Gastroesophageal sphincter (tissue), 3 donors: ENCODE measurements at regions not wholly inside any gene's neighbourhood (a gene's known extent, or its start where the extent isn't known, plus 50 kb on each side); places are given as distances from the start of the nearest gene placed in this dataset.

Source experiments
- CTCF ChIP-seq, 4 experiments: fragments of 200-600 bp in 2 of 4; fragments of 450-650 bp in 2 of 4; sonication (generic) in 1 of 4; IDR thresholded peaks; one replicate each; pipeline ENCODE4 v1.5.1; 2017 to 2019; ENCODE audit warnings: antibody characterized with exemption in 4 of 4, mild to moderate bottlenecking in 2 of 4, moderate library complexity in 2 of 4
- EP300 ChIP-seq: sonication (generic); formaldehyde crosslinking; IDR thresholded peaks from one replicate; pipeline ENCODE4 v1.6.1; 2017; ENCODE audit warnings: antibody characterized with exemption, mild to moderate bottlenecking
- POLR2A ChIP-seq, 2 donors: fragments of 450-650 bp; IDR thresholded peaks; one replicate each; pipeline ENCODE4 v1.6.1; 2017; ENCODE audit warnings: antibody characterized with exemption in 2 of 2, mild to moderate bottlenecking in 2 of 2, moderate library complexity in 1 of 2
- POLR2AphosphoS5 ChIP-seq: sonication (generic); formaldehyde crosslinking; IDR thresholded peaks from one replicate; pipeline ENCODE4 v1.6.1; 2017; ENCODE audit warnings: antibody characterized with exemption

- TF ChIP-seq POLR2AphosphoS5 (no peak), CTCF (IDR thresholded peaks at IDR 0.05) (no peak), POLR2A (IDR thresholded peaks at IDR 0.05) (no peak), EP300 (no peak)
Measured at GRCh38 chr4:24298911-24299310, 285.4 kb downstream of the DHX15 start.
